ENCODE measurements at regions not wholly inside any gene's neighbourhood (a gene's known extent, or its start where the extent isn't known, plus 50 kb on each side); places are given as distances from the start of the nearest gene placed in this dataset.

DNA sequence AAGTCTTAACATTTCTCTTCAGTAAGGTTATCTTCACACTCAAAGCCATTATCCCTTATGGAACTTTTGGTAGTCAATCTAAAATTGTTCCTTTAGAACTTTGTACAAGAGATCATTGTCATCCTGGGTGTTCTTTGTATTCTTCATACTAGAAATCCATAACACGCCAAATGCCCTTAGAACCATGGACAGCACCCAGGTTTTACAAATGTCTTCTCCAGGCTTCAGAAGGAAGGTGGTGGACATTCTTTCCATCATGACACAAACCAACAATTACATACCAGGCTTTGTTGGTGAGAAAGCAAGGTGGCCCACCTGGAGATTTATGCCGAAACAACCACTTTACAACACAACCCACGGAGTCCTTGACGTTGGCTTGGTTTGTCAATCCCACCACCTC lies 365.6 kb upstream of the TBX3 start:
- TF ChIP-seq, protein P1, sequence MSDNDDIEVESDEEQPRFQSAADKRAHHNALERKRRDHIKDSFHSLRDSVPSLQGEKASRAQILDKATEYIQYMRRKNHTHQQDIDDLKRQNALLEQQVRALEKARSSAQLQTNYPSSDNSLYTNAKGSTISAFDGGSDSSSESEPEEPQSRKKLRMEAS (IDR thresholded peaks at IDR 0.05), result no peak
- no peak for TF ChIP-seq EZH2 (IDR thresholded peaks at IDR 0.05)

Measured in HCT116 (cell line).